NOMO-1 (cell line): ENCODE measurements at regions not wholly inside any gene's neighbourhood (a gene's known extent, or its start where the extent isn't known, plus 50 kb on each side); places are given as distances from the start of the nearest gene placed in this dataset.
A peak's percentile ranks its signal among the peaks of the same experiment; 100 is the strongest.

Experiments
- DNase-seq, 2 experiments: peaks; one replicate each; lab custom pipeline; 2025; ENCODE audit not compliant: unreplicated experiment in 2 of 2; lab: John Stamatoyannopoulos, UW

DNA sequence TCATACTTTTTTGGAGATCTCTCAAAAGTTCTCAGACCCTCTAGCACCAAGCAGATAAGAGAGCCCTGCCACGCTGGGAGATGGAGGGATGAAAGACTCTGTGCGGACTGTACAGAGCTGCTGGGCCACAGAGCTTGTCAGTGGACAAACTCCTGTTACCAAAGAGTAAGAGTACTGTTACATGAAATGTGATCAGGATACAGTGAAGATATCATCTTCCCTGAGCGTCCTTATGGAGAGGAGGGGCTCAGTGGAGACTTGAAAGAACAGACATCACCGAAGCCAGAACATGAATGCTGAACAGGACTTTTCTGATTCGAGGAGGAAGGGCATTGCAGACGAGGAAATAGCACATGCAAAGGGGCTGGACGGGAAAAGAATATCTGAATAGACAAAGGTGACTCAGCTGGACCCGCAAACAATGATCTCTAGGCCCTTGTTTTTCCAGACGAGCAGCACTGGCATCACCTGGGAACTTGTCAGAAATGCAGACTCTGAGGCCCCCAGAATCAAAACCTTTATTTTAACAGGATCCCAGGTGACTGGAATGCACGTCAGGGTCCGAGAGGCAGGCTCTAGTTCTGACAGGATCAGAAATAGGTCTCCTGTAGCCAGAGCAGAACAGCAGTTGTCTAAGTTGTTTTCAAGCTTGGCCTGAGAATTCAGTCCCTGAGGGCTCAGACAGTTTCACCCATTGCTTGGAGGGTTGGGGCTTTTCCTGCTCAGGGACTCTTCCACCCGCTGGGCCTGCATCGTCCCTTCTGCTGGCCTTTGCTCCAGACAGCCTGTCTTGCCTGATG lies 277.9 kb downstream of the RPLP1 start:
- DNase-seq, result no peak

DNA sequence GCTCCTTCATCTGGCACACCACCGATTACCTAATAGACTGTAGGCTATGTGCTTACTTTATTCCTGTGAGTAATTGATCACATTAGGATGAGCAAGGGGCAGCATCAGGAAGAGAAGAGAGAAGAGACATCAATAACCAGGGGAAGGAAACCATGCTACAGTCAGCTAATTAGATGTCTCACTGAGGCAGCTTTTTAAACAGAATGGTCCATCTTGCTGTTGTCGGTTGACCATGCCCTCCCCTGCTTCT lies 278.4 kb downstream of the RPLP1 start:
- no peak for DNase-seq

DNA sequence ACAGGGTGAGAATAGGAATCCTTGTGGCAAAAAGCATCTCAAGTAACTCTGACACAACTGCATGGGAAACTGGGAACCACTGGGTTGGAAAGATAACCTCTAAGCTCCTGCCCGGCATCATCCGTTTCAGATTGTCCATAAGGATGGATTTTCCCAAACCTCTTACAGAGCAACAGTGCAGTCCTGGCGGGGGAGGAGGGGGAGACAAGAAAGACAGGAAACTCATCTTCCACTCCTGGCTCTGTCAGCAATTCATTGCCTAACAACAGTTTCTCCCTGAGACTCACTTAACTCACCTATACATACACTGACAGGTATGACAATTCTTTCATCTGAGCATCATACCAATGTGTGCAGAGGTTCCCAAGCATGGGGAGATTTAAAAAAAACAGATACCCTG lies 279.0 kb downstream of the RPLP1 start:
- DNase-seq, result no peak

DNA sequence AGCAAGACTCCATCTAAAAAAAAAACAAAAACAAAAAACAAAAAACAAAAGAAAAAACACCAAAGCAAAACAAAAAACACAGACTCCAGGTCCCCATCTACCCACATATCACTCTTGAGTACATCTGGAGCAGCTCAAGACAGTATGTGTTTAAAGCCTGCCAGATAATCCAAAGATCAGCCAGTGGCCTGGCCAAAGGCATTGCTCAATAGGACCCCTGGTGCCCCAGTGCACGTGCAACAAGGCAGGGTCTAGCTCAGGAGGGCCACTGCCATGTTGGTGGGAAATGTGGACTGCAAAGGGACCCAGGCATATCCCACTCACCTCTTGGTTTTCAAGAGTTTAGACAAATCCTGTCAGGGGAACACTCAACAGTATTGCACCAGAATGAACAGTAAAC lies 279.5 kb downstream of the RPLP1 start:
- no peak for DNase-seq

DNA sequence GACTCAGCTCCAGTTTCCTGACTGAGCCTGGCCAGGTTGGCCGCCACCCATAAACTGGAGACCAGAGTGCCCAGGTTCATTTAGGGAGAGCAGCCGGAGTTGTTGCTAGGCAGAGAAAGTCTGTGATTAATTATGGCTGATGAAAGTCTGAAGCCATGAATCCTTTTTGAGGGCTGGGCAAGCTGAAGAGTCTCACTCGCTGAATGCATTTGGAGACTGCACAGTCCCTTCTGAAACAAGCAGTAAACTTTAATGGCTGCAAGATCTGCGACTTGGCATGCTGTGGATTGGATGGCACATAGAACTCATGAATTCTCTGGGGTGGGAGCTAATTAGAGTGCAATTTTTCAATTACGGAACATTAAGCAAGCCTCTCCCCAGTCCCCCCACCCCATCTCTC lies 282.1 kb downstream of the RPLP1 start:
- no peak for DNase-seq

DNA sequence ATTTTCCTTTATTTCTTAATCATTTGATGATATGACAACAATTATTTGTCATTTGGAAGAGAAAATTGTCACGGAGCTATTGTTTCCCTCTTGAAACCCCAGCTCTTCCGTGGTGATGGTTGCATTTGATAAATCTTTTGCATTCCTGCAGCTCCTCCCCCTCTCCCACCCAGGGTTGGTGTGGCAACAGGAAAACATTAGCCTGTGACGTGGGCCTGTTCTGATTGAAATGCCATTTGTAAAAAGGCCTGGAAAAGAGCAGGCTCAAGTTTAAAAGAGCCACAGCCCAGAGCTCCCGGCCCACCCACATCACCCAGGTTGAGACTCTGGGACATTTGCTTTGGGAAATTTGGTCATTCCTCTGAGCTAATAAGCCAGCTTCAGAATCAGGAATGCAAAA lies 282.5 kb downstream of the RPLP1 start:
- DNase-seq, result no peak

DNA sequence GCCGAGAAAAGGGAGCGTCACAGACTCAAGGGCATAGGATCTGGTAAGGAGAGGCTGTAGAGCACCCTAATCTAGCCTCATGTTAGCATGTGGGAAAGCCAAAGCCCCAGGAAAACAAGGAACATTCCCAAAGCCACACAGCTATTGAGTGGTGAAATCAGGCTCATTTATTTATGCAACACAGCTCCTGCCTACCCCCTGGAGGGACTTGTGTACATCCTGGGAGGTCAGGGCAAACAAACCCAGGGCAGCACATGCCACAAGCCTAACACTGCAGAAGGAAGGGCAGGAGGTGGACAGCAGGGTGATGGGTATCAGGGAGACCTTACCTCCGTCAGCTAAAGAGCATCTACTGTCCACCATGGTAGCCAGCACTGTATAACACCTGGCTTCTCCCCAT lies 283.5 kb downstream of the RPLP1 start:
- no peak for DNase-seq

DNA sequence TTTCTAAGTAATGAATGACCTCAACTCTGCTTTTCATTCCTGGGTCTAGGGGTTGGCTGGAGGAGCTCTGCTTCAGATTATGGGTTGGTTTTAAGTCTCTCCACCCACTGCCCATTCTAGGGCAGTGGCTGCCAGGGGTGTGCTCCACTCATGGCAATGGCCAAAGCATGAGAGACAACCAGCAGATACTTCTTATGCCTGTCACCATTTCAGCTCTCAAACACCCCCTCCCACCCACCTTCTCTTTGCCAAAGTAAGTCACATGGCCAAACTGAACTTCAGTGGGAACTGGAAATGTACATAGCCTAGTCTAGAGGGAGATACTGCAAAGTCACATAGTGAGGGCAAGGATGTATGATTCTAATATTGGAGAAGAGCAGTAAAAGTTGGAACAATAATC lies 285.3 kb downstream of the RPLP1 start:
- DNase-seq, result no peak

DNA sequence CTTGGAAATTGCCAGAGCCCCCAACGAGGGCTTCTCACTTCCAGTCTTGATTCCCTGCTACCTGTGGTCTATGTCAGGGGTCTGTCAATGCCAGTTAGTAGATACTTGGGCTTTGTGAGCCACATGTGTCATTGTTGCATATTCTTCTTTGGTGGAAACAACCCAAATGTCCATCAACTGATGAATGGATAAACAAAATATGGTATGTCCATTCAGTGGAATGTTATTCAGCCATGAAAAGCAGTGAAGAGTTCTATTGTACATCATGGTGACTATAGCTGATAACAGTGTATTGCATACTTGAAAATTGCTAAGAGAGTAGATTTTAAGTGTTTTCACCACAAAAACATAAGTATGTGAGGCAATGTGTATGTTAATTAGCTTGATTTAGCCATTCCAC lies 288.1 kb downstream of the RPLP1 start:
- DNase-seq, result no peak

DNA sequence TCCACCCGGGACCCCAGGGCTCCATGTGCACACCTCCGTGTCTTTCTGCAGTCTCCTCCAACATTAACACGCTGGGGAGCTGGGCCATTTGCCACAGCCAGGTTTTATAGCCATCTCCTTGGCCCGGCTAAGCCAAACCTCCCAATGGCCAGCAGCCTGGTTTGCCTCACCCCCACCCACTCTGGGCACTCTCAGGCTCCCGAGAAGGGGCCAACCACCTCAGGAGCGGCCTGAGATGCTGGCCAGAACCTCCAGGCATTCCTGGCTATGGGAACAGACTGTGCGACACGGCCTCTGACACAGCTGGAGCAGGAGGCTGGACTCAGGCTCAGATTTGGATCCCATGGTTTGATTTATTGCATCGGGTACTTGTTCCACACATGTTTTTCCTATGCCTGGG lies 289.7 kb downstream of the RPLP1 start:
- DNase-seq, result no peak

DNA sequence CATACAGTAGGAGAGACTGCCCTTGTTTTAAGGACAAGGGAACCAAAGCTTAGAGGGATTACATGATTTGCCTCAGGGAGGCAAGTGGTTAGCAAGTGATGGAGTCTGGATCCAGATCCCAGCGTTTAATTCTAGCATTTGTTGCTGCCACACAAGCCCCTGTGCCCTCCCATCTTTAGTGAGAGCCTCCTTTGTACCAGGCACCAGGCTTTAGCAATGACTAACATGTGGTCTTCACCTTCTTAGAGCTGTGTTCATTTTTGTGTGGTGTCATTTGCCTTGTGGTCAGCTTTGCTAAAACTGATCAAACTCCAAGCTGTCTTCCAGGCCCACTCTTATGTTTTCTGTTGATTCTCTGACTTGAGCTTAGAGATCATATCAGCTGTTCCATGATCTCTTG lies 290.5 kb downstream of the RPLP1 start:
- no peak for DNase-seq

DNA sequence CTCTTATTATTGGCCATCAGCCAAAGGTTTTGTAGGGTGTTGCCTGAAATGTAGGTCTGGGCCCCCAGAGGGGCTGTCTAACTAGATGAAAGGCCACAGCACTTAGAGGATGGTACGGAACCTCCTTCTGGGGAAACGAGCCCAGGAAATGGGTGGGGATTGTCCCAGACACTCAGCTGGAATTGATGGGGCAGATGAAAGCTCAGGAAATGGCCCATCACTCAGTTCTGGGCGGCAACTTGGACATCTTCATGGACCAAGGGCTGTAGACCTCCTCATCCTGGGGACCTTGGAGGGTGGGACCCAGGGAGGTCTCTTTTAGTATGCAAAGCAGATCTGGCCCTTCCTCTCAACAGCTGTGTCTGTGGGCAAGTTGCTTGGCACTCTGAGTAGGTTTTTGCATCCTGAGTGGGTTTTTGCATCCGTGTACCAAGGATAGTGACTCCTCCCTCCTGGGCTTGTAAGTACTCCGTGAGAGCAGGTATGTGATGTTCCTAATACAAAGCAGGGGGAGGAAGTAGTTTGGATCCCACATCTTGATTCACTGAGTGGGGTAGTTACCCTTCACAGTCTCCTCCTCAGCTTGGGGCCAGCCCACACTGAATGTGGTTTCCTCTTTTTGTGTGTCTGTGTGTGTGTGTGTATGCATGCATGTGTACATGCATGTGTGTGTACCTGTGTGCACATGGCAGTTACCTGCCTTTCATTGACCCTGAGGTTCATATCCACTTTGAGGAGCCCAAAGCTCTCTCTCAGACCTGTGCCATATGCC lies 292.0 kb downstream of the RPLP1 start:
- no peak for DNase-seq

DNA sequence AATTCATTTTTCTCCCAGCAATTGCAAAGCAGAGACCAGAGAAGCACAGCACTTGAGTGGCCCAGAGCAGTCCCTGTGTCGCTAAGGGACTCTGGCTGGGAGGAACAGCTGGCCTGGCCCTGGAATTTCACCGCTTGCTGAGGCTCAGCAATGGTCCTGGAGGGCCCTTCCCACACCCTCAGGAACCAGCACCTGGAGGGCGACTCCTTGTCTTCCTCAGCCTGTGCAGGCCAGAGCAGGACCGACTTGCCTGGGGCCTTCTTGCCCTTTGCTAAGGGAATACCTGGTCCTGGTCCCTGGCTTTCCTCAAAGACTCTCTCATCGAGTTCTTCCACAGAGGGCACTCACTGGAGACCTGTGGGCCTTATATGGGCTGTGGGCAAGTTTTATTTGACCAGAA lies 294.6 kb downstream of the RPLP1 start:
- no peak for DNase-seq

DNA sequence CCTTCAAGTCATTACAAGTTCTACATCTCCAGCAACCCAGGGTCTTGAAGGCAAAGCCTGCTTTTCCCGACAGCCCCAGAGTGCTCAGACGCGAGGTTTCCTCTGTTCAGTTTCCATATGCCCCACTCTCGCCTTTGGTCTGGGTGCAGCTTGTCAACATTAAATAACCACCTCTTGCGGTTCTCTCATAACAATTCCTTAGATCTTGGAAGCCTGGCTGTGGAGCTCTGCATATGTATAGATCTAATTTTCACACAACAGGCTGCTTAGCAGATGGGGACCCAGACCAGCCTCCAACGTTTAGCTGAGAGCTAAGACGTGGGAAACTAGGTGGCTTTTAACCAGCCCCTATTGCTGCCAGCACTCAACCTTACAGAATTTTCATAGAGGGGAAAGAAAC lies 295.5 kb downstream of the RPLP1 start:
- no peak for DNase-seq

DNA sequence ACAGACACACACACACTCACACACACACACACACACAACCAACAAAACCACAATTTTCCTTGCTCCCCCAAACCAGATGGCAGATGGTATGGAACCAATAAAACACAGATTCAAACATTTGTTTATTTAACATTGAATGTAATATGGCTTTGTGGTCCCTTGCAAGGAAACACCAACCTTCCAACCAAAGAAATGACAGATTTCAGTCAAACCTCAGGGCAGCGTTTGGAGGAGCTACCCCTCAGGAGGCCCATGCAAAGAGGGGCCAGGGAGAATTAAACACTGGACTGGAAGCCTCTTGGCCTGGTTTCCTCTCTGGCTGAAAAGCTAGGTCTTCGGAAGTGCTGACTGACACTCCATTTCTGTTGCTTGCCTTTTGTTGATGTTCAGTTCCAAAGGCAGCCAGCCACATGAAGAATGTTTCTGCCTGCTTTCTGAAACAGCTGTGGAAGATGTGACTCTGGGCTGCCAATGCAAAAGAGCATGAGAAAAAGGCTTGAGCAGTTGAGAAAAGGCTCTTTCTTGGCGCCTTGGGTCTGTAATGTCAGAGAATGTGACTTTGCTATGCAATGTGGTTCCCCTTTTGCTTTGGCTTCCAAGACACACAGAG lies 296.1 kb downstream of the RPLP1 start:
- DNase-seq, result no peak

DNA sequence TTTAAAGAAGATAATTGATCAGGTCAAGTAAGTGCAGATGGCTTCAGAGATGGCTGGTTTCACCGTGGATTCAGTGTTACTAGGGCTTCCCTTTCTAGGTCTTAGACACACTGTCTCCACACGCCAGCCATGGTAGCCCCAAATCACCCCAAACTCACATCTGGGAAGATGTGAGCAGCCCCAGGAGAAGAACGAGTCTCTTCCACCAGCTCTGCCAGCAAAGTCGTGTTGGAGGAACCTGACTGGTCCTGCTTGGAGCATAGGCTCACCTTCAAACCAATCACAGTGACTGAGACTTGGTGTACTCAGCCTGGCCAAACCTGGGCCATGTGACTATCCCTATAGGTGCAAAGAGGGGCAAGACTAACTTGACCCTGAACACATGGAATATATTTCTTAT lies 296.7 kb downstream of the RPLP1 start:
- no peak for DNase-seq

DNA sequence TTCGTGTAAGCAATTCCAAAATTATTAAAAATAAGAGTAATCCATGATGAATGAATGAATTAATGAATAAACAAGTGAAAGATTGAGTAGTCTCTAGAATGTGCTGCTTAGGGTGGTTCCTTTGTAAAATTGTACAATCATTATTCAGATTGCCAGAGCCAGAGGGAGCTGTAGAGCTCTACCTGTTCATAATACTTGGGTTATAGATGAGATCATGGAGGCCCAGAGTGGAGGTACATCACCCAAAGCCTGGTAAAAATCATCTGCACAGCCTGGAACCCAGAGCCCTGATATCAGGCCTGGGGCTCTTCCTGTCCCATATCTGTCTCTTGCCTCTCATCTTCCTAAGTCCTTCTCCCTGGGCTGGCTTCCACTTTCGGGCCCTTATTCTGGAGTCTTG lies 297.2 kb downstream of the RPLP1 start:
- DNase-seq, result peak in 1 of 2 experiments; percentile 6

DNA sequence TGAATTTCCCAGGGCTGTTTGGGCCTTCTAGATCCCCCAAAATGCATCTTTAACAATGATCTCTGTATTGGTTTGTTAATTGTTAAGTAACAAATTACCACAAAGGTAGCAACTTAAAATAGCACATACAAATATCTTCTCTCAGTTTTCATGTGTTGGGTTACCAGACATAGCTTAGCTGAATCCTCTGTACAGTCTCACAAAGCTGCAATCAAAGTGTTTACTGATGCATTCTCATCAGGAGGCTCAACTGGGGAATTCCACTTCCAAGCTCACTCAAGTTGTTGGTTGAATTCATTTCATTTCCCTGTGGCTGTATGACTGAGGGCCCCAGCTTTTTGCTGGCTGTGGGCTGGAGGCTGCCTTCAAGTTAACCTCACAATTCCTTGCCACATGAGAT lies 297.6 kb downstream of the RPLP1 start:
- DNase-seq, result no peak

DNA sequence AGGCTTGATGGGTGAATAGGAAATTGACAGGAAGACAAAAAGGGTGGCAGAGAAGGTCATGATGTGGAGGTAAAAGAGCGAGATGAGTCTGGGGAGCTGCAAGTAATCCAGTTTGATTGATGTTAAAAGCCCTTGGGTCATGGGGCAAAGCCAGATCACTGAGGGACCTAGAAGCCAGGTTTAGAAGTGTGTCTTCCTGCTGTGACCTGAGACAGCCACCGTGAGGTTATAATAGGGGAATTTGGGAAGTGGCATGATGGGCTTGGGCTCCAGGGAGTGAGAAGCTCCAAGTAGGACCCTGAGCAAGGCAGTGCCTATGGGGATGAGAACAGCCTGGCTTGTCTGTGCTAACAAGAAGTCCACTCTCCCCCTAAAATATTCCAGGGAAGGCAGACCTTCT lies 298.5 kb downstream of the RPLP1 start:
- no peak for DNase-seq

DNA sequence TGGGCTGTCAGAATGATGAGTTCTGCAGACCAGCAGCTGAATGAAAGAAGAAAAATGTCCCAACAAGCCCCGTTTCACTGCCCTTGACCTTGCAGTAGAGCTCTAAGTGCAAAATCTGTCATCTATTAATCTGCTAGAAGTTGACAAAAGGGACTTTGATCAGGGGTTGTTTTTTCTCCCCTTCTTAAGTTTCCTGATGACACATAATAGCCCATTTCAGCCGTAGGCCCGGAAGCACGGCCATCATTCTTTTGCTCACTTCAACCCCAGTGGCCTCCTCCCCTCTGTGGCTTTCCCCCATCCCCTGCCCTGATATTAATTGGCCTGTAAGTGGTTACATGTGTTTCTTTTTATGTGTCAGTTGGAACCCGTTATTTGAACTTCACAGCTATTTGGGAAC lies 298.9 kb downstream of the RPLP1 start:
- DNase-seq, result no peak

DNA sequence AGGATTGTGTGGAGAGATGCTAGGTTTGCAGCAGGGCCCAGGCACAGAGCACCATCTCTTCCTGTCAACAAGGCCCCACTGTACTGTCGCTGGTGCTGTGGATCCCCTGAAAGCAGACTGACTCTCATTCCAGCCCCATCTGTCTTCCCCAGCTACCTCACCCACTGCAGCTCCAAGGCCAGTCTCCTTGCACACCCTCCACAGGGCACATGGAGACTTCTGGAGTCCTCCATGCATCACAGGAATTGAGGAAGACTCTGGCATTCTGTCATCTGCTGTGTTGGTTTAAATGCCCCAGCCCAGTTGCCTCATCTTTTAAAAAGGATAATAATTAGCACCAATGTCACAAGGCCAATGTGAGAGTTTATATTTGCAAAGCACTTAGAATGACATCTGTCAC lies 301.2 kb downstream of the RPLP1 start:
- DNase-seq, result no peak

DNA sequence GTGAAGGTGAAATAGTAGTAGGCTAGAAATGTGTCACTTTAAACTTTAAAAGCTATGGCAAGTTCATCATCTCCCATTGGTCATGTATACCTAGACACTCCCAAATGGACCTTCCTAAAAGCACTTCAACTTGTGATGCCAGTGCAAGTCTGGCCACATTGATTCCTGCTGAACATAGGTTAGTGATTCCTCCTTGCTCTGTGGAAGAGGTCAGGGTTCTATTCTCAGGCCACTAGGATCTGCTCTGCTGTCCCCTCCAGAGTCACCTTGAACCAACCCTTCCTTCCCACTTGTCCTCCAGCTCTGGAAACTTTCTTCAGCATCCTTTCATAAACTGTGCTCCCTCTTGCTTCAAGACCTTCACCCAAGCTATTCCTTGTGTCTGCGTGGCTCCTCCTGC lies 301.7 kb downstream of the RPLP1 start:
- no peak for DNase-seq
